ENCODE measurements at regions not wholly inside any gene's neighbourhood (a gene's known extent, or its start where the extent isn't known, plus 50 kb on each side); places are given as distances from the start of the nearest gene placed in this dataset.
"Not testable (repeated sequence)": the region's sequence is repeated elsewhere in the genome, so short reads cannot be mapped to it uniquely, and the experiment has no call there.

- not testable (repeated sequence) for DNase-seq (ENCODE audit: low spot score)
These were observed 71.0 kb upstream of the IRX4 start for GRCh38 chr5:1953710-1954109.

GRCh38 chr5:1952444-1953099, 69.8 kb upstream of the IRX4 start:
- no peak for DNase-seq (ENCODE audit: low spot score)

DNA sequence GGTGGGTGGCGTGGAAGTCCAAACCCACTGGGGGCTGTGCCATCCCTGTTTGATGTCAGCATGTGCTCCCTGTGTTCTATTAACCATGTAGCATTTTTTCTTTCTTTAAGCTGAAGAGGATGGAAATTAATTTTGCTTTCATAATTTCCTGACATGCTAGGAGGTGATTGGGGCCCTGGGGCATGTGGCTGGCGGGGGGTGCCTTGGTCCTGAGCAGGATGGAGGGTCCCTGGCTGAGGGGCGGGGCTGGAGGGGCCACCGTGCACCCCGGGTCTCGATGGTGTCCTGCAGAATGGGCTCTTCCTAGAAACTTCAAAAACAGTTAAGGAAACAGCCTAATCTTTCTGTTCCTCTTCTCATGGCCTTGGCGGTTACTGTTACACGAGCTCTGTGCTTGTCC, 69.3 kb upstream of the IRX4 start:
- no peak for DNase-seq (ENCODE audit: low spot score)

DNA sequence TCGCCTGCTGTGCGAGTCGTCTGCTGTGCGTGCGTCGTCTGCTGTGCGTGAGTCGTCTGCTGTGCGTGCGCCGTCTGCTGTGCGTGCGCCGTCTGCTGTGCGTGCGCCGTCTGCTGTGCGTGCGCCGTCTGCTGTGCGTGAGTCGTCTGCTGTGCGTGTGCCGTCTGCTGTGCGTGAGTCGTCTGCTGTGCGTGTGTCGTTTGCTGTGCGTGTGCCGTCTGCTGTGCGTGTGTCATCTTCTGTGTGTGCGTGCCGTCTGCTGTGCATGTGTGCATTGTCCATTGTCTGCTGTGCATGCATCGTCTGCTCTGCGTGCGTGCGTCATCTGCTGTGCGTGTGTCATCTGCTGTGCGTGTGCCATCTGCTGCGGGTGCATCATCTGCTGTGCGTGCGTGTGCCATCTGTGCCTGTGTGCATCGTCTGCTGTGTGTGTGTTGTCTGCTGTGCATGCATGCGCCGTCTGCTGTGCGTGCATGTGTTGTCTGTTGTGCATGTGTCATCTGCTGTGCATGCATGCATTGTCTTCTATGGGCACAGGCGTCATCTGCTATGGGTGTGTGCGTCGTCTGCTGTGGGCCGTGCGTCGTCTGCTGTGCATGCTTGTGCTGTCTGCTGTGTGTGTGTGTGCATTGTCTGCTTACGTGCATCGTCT, 68.6 kb upstream of the IRX4 start:
- DNase-seq (ENCODE audit: low spot score) = no peak

GRCh38 chr5:1950708-1951103, 68.0 kb upstream of the IRX4 start:
- peak; percentile 67 for DNase-seq (ENCODE audit: low spot score)

- no peak for DNase-seq (ENCODE audit: low spot score)
These were observed 67.5 kb upstream of the IRX4 start for GRCh38 chr5:1950096-1950707.

GRCh38 chr5:1949253-1949652, 66.5 kb upstream of the IRX4 start:
- no peak for DNase-seq (ENCODE audit: low spot score)

GRCh38 chr5:1948663-1949191, 66.0 kb upstream of the IRX4 start:
- no peak for DNase-seq (ENCODE audit: low spot score)

DNA sequence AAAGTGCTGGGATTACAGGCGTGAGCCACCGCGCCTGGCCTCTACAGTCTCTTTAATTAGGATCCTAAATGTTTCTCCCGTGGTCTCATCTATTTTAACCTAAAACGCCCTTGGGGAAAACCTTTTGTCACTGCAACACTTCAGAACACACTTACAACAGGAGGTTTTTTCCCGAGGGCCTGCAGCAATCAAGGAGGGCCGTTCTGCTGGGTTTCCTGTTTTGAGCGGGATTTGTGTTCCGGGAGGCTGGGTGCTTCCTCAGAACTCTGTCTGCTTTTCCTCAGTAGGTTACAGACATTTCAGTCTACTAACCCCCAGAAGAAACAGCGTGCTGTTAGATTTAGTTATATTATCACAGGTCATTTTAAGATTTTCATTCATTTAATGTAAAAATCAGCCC, 65.4 kb upstream of the IRX4 start:
- no peak for DNase-seq (ENCODE audit: low spot score)

GRCh38 chr5:1946776-1947175, 64.1 kb upstream of the IRX4 start:
- no peak for DNase-seq (ENCODE audit: low spot score)

GRCh38 chr5:1946122-1946677, 63.5 kb upstream of the IRX4 start:
- no peak for DNase-seq (ENCODE audit: low spot score)

DNA sequence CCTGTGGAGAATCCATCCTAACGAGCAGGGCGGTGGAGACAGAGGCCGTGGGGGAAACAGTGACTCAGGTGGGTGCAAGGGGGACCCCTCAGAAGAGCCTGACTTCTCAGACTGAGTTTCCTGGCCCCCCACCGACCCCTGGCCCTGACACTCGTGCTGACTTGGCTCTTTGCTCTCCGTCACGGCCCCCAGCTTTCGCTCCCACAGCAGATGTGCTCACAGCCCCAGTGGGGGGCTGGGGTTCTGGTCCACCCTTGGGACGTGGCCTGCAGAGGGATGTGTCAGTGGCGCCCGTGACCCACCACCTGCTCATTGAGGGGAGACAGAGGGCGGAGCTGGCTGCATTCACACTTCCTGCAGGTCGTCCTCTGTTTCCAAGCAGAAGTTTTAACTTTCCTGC, 62.9 kb upstream of the IRX4 start:
- DNase-seq (ENCODE audit: low spot score) = no peak

DNA sequence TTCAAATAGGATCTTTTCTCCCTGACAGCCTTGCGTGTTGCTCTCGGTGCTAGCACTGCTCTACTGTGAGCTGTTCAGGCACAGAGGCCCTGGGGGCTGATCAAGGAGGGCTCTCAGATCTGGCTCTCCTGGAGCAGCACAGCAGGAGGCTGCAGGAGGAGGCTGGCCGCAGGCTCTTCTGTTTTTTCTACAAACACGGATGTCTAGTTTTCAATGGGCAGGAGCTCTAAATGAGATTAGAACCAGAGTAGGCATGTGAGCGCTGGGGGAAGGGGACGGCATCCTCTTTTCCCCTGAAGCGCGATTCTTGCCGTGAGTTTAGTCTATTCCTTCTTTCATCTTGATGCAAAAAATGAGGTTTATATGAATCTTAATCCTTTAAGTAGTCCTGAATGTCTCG, 61.7 kb upstream of the IRX4 start:
- DNase-seq (ENCODE audit: low spot score) = no peak

DNA sequence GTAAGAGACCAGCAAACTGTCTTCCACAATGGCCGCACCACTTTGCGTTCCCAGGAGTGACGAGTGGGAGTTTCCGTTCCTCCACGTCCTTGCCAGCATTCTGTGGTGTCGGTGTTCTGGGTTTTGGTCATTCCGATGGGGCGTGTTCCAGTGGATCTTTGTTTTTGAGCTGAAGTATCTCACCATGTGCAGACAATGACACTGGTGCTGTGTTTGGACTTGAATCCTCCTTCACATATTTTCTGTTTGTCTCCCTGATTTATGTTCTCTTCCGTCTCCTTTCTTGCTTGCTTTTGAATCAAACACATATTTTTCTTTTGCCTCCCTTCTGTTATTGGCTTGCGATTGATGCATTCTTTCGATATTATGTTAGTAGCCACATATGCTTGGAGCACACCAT, 60.8 kb upstream of the IRX4 start:
- DNase-seq (ENCODE audit: low spot score) = no peak

GRCh38 chr5:1942630-1943029, 59.9 kb upstream of the IRX4 start:
- DNase-seq (ENCODE audit: low spot score) = no peak

- DNase-seq (ENCODE audit: low spot score) = no peak
These were observed 59.4 kb upstream of the IRX4 start for GRCh38 chr5:1942158-1942557.

- no peak for DNase-seq (ENCODE audit: low spot score)
These were observed 56.5 kb upstream of the IRX4 start for GRCh38 chr5:1939256-1939655.

DNA sequence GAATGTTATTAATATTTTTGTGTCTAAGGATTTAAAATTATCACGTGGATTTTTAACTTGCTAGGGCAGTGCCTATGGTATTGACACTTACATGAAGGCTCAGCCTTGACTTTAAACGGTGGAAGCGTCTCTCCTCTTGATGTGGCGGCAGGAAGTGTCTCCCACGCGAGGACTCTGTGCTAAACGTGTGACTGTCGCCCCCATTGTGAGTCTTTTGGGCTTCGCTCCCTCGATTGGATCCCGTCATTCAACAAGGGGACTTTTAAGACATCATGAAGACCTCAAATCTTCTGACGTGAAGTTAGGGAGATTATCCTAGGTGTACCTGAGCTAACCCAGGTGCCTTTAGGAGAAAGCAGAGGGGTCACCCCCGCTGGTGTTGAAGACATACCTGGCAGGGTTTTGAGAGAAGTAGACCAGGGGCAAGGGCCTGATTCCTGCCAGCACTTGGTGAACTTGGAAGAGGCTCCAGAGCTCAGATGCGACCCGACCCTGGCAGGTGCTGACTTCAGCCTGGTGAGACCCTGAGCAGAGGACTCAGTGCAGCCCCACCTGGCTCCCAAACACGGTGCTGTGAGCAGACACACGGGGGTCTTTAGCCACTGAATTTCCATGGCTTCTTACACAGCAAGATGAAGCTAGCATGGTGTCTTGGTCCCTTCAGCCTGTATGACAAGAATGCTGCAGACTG, 55.7 kb upstream of the IRX4 start:
- DNase-seq (ENCODE audit: low spot score) = no peak

DNA sequence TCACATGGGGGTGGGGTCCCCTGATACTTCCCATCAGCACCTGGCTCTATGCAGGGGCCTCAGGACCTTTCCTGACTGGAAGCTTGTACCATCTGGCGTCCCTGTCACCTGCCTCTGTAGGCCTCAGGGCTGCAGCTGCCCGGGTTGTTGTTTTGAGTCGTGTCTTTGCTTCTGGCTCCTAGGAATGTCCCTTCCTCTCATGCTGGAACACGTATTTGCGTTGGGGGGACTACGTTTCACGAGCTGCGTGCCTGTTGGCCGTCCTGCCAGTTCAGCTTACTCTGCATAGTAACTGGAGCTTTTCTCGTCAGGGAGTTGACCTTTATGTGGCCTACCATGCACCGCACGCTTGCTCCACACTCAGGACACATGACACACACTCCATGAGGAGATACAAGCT, 54.9 kb upstream of the IRX4 start:
- DNase-seq (ENCODE audit: low spot score) = no peak

DNA sequence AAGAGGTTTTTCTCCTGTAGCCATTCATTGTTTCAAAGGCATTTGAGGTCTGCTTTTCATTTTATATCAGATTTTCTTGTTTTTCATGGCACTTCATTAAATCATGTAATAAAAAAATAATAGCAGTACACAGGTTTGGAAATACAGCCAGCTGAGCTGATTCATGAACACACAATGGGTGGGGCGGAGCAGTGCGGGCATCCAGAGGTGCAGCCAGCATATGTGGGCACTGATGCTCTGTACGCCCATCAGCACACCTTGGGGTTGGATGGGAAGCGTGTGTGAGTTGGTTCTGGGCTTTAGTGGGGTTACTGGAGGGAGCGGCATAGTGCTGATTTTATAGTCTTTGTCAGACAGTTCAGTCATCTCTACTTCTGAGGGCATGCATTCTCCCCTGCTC, 54.2 kb upstream of the IRX4 start:
- peak; percentile 68 for DNase-seq (ENCODE audit: low spot score)

DNA sequence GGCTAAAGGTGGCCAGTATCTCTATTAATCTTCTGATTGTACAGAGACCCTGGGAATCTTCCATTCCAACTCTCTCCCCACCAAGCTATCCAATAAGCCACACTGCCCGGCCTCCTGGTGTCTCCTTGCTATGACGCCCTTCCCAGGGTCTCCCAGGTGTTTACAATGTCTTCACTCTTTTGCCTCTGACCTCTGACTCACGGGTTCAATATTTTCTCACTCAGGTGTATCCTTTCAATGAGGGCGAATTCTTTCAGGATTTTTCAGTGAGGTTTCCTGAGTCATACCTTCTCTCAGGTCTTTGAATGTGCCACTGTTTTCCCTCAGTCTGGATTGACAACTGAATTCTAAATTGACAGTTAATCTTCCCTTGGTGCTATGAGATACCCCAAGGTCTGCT, 53.7 kb upstream of the IRX4 start:
- DNase-seq (ENCODE audit: low spot score) = peak; percentile 91

GRCh38 chr5:1934801-1935429, 52.2 kb upstream of the IRX4 start:
- no peak for DNase-seq (ENCODE audit: low spot score)
